HG02981 (cell line): ENCODE measurements at regions not wholly inside any gene's neighbourhood (a gene's known extent, or its start where the extent isn't known, plus 50 kb on each side); places are given as distances from the start of the nearest gene placed in this dataset.

Experiments
- ATAC-seq: cut with Tn5 transposase; IDR thresholded peaks from one replicate; pipeline ENCODE4 v1.9.1; 2021; ENCODE audit warnings: mild to moderate bottlenecking, moderate library complexity; ENCODE audit not compliant: unreplicated experiment

- no peak for ATAC-seq
These were observed 66.7 kb upstream of the EZH2 start for GRCh38 chr7:148950806-148951205.

GRCh38 chr7:148944935-148945934 lies 61.1 kb upstream of the EZH2 start:
- no peak for ATAC-seq

GRCh38 chr7:148941598-148942275 lies 57.6 kb upstream of the EZH2 start:
- peak; percentile 64 for ATAC-seq

GRCh38 chr7:148940702-148941597 lies 56.9 kb upstream of the EZH2 start:
- ATAC-seq: peak; percentile 61

- ATAC-seq: no peak
These were observed 55.2 kb upstream of the EZH2 start for GRCh38 chr7:148939128-148939755.

GRCh38 chr7:148935451-148935850 lies 51.4 kb upstream of the EZH2 start:
- ATAC-seq: no peak
